ENCODE measurements at regions not wholly inside any gene's neighbourhood (a gene's known extent, or its start where the extent isn't known, plus 50 kb on each side); places are given as distances from the start of the nearest gene placed in this dataset.

DNA sequence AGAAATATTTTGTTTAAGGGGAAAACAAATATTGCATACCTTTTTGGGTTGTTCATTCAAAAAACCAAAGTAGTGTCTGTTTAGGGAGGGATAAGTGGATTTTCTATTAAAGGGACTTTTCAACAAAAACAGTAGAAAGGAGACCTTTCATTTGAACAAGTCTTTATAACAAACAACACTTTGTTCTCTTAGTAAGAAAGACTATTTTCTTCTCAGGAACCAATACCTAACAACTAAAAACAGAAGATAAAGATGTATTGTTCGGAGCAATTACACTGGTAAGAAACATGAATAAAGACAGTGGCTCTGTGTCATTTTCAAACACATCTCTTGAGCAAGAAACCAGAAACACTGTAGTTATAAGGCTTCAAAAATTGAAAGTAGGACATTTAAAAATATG lies 1610.1 kb upstream of the PCDH20 start:
- TF ChIP-seq, protein P1, sequence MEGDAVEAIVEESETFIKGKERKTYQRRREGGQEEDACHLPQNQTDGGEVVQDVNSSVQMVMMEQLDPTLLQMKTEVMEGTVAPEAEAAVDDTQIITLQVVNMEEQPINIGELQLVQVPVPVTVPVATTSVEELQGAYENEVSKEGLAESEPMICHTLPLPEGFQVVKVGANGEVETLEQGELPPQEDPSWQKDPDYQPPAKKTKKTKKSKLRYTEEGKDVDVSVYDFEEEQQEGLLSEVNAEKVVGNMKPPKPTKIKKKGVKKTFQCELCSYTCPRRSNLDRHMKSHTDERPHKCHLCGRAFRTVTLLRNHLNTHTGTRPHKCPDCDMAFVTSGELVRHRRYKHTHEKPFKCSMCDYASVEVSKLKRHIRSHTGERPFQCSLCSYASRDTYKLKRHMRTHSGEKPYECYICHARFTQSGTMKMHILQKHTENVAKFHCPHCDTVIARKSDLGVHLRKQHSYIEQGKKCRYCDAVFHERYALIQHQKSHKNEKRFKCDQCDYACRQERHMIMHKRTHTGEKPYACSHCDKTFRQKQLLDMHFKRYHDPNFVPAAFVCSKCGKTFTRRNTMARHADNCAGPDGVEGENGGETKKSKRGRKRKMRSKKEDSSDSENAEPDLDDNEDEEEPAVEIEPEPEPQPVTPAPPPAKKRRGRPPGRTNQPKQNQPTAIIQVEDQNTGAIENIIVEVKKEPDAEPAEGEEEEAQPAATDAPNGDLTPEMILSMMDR (IDR thresholded peaks at IDR 0.05; ENCODE audit: insufficient read depth, low read length, poor library complexity, severe bottlenecking), result no peak
- Histone ChIP-seq H3K4me3 (replicated peaks; ENCODE audit: low read depth, low read length) (no peak overlapping the region), H3K36me3 (ENCODE audit: control insufficient read depth, insufficient read depth, low read length) (no peaks in the 10 kb centered on the region), H3K27me3 (replicated peaks; ENCODE audit: control insufficient read depth, insufficient read depth, low read length) (no peaks in the 10 kb centered on the region)
- no peak for DNase-seq (ENCODE audit: extremely low read depth, insufficient read length)

DNA sequence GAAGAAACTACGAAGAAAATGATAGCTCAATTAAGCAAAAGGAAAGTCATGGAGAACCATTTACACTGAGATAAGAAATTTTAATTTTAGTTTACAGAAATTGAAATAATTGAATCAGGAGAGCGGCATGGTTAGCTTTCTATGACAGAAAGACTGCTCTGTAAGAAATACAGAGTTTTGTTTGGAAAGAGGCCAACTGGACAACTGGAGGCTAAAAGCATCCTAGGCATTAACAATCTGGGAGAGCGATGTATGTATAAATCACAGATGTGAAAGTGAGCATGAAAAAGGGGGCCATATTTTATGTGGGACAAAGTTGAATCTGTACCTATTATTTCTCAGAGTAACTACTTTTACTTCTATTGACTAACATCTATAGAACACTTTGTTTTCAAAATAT lies 1608.8 kb upstream of the PCDH20 start:
- no peak for DNase-seq (ENCODE audit: extremely low read depth, insufficient read length)
- no peaks in the 10 kb centered on the region for H3K27me3 ChIP-seq (replicated peaks; ENCODE audit: control insufficient read depth, insufficient read depth, low read length)
- no peak overlapping the region for H3K4me3 ChIP-seq (replicated peaks; ENCODE audit: low read depth, low read length)
- TF ChIP-seq, protein P1 (IDR thresholded peaks at IDR 0.05; ENCODE audit: insufficient read depth, low read length, poor library complexity, severe bottlenecking), result no peak
- no peaks in the 10 kb centered on the region for H3K36me3 ChIP-seq (ENCODE audit: control insufficient read depth, insufficient read depth, low read length)

DNA sequence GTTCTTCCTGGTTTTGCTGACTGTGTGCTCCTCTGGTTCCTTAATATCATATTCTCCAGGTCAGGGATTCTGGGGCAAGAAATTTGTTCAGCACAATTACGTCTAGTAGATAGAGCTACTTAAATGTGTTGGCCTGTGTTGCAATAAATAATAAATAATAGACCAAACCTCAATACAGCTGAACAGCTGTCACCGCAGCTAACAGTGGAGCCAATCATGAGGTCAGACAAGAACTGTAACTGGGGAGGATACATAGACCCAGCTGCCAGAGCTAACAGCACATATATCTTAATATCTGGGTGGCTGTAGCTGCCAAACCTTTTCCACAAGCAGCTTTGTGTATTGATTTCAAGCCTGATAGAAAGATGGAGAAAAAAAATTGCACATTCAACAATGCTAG lies 1596.3 kb upstream of the PCDH20 start:
- H3K27me3 ChIP-seq (replicated peaks; ENCODE audit: control insufficient read depth, insufficient read depth, low read length), result no peaks in the 10 kb centered on the region
- H3K4me3 ChIP-seq (replicated peaks; ENCODE audit: low read depth, low read length), result no peak overlapping the region
- TF ChIP-seq, protein P1 (IDR thresholded peaks at IDR 0.05; ENCODE audit: insufficient read depth, low read length, poor library complexity, severe bottlenecking), result no peak

DNA sequence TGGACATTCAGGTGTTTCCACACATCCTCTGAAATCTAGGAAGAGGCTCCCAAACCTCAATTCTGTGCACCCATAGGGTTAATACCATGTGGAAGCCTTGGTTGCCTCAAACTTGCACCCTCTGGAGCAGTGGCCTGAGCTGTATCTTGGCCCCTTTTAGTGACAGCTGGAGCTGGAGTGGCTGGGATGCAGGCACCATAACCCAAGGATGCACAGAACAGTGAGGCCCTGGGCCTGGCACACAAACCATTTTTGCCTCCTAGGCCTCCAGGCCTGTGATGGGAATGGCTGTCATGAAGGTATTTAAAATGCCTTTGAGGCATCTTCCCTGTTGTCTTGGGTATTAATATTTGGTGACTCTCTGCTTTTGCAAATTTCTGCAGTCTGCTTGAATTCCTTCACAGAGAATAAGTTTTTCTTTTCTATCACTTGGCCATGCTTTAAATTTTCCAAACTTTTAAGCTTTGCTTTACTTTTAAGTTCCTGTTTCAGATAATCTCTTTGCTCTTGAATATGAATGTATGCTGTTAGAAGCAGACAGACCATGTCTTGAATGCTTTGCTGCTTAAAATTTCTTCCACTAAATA lies 1594.5 kb upstream of the PCDH20 start:
- H3K27me3 ChIP-seq (replicated peaks; ENCODE audit: control insufficient read depth, insufficient read depth, low read length), result no peaks in the 10 kb centered on the region
- H3K36me3 ChIP-seq (ENCODE audit: control insufficient read depth, insufficient read depth, low read length), result no peaks in the 10 kb centered on the region
- TF ChIP-seq, protein P1 (IDR thresholded peaks at IDR 0.05; ENCODE audit: insufficient read depth, low read length, poor library complexity, severe bottlenecking), result no peak
- no peak overlapping the region for H3K4me3 ChIP-seq (replicated peaks; ENCODE audit: low read depth, low read length)
- DNase-seq (ENCODE audit: extremely low read depth, insufficient read length), result no peak

More for the DNA sequence above, 1596.3 kb upstream of the PCDH20 start:
- no peak for DNase-seq (ENCODE audit: extremely low read depth, insufficient read length)
- no peaks in the 10 kb centered on the region for H3K36me3 ChIP-seq (ENCODE audit: control insufficient read depth, insufficient read depth, low read length)

DNA sequence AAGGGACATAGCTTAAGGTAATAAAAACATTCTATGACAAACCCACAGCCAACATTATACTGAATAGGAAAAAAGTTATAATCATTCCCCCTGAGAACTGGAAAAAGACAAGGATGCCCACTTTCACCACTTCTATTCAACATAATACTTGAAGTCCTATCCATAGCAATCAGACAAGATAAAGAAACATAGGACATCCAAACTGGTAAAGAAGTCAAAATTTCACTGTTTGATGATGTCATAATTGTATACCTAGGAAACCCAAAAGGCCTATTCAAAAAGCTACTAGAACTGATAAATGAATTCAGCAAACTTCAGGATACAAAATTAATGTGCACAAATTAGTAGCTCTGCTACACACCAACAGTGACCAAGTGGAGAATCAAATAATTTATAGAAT lies 1590.0 kb upstream of the PCDH20 start:
- no peak for DNase-seq (ENCODE audit: extremely low read depth, insufficient read length)
- TF ChIP-seq, protein P1 (IDR thresholded peaks at IDR 0.05; ENCODE audit: insufficient read depth, low read length, poor library complexity, severe bottlenecking), result no peak
- Histone ChIP-seq H3K27me3 (replicated peaks; ENCODE audit: control insufficient read depth, insufficient read depth, low read length) (no peaks in the 10 kb centered on the region), H3K36me3 (ENCODE audit: control insufficient read depth, insufficient read depth, low read length) (no peaks in the 10 kb centered on the region), H3K4me3 (replicated peaks; ENCODE audit: low read depth, low read length) (no peak overlapping the region)

DNA sequence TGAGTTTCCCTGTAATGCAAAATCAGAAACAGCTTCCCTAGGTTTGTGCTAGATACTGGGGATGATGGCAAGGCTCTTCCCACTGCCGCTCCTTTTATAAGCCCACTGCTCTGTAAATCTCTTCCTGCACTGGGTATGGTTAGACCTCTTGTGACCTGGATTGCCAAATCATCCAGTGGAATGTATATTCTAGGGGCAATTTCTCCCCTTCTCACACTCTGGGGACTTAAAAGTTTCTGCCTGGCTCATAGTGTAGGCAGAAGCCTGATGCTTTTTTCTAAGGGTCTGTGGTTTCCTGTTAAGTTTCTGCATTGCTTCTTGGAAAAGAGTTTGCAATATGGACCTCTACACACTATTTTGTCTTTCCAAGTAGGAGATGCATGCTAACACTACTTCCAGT lies 1582.0 kb upstream of the PCDH20 start:
- DNase-seq (ENCODE audit: extremely low read depth, insufficient read length), result no peak
- Histone ChIP-seq H3K36me3 (ENCODE audit: control insufficient read depth, insufficient read depth, low read length) (no peaks in the 10 kb centered on the region), H3K27me3 (replicated peaks; ENCODE audit: control insufficient read depth, insufficient read depth, low read length) (no peaks in the 10 kb centered on the region), H3K4me3 (replicated peaks; ENCODE audit: low read depth, low read length) (no peak overlapping the region)
- TF ChIP-seq, protein P1 (IDR thresholded peaks at IDR 0.05; ENCODE audit: insufficient read depth, low read length, poor library complexity, severe bottlenecking), result no peak
